T-helper 17 cell (primary cell): ENCODE measurements at regions not wholly inside any gene's neighbourhood (a gene's known extent, or its start where the extent isn't known, plus 50 kb on each side); places are given as distances from the start of the nearest gene placed in this dataset.

Experiments used
- ATAC-seq: fragments of 150-1000 bp; cut with Tn5 transposase; 2 replicates; pipeline ENCODE4 v1.10.0; 2021; ENCODE audit warnings: mild to moderate bottlenecking, moderate library complexity
- DNase-seq, 3 donors: peaks; one replicate each; pipeline versions ENCODE4 v3.0.0 to v3.0.0-alpha.2; 2020 to 2021
- H3K9me3 ChIP-seq: one replicate; pipeline ENCODE4 v1.7.0; 2013; ENCODE audit warnings: low read length, mild to moderate bottlenecking; ENCODE audit not compliant: control insufficient read depth, poor library complexity, severe bottlenecking
- H3K27ac Mint-ChIP-seq: one replicate; pipeline ENCODE4 v1.8.0; 2022; ENCODE audit warnings: mild to moderate bottlenecking, moderate library complexity, mixed read lengths
- H3K27me3 Mint-ChIP-seq: one replicate; pipeline ENCODE4 v1.8.0; 2022; ENCODE audit warnings: mixed read lengths
- H3K36me3 Mint-ChIP-seq: one replicate; pipeline ENCODE4 v1.8.0; 2022; ENCODE audit warnings: low read depth, mixed read lengths
- H3K4me1 Mint-ChIP-seq: one replicate; pipeline ENCODE4 v1.8.0; 2022; ENCODE audit warnings: mild to moderate bottlenecking, mixed read lengths
- H3K4me3 Mint-ChIP-seq: one replicate; pipeline ENCODE4 v1.8.0; 2022; ENCODE audit warnings: mild to moderate bottlenecking, moderate library complexity, mixed read lengths

DNA sequence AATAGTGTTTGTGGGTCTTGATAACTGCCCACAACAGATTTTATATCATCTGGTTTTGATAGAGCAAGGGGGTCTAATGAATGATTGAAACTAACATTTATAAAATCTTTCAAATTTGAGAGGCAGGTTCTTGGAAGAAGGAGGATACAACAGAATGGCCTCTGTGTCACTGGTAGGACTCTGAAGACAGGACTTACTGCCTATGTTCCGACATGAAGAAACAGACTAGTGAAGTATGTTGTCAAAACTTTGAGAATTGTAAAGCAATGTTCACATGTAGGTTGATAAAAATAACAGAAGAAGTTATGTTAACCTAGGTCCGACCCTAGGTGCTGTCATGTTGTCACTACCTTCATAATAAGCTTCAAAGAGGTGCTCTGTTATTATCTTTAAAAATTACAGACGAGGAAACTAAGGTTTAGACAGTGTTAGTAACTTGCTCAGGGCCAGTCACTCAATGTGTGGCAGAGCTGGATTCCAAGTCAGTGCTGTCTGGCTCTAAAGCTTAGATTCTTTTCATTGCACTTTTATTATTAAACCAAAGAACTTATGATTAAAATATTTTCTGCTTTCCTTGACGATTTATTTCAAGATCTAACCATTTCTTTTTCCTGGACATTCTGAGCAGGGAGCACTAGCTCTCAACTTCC lies 146.2 kb downstream of the RPIA start:
- peaks cover 2% of the 10 kb centered on the region for H3K36me3 Mint-ChIP-seq
- DNase-seq: no peak
- H3K9me3 ChIP-seq: no peaks in the 10 kb centered on the region
- no peaks in the 10 kb centered on the region for H3K4me1 Mint-ChIP-seq
- H3K4me3 Mint-ChIP-seq: no peak overlapping the region
- peak overlapping the region; percentile 75 for H3K27ac Mint-ChIP-seq
- ATAC-seq: no peak
- H3K27me3 Mint-ChIP-seq: peaks cover 35% of the 10 kb centered on the region

DNA sequence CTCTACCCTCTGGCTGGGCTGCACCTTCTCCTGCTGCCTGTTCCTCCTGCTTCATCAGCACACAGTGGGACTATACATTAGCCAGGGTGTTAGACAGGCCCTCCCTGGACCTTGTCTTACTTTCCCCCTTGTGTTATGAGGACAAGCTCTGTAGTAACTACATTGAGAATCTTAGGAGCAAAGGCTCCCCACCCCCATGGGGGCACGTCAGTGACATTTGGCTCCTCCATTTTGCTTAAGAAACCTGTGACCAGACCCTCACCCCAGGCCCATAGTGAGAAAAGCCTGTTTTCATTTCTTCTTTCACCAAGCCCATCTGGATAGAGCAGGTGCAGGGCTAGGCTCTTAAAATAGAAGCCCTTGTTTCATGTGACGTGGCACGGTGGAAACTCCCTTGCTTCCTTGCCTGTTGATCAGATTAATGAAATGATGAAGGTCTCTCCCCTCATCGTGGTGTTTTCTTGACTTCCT lies 146.7 kb downstream of the RPIA start:
- no peak for DNase-seq
- H3K27me3 Mint-ChIP-seq: peaks cover 34% of the 10 kb centered on the region
- H3K36me3 Mint-ChIP-seq: peaks cover 2% of the 10 kb centered on the region
- peak overlapping the region; percentile 75 for H3K27ac Mint-ChIP-seq
- peak; percentile 59 for ATAC-seq
- no peak overlapping the region for H3K4me3 Mint-ChIP-seq
- H3K9me3 ChIP-seq: no peaks in the 10 kb centered on the region
- no peaks in the 10 kb centered on the region for H3K4me1 Mint-ChIP-seq

GRCh38 chr2:88841224-88841929 lies 149.9 kb downstream of the RPIA start:
- peaks cover 54% of the 10 kb centered on the region for H3K27me3 Mint-ChIP-seq
- DNase-seq (no peak), ATAC-seq (no peak)
- H3K4me1 Mint-ChIP-seq: no peaks in the 10 kb centered on the region
- H3K4me3 Mint-ChIP-seq: no peak overlapping the region
- H3K27ac Mint-ChIP-seq: no peak overlapping the region
- H3K9me3 ChIP-seq: no peaks in the 10 kb centered on the region
- peaks cover 2% of the 10 kb centered on the region for H3K36me3 Mint-ChIP-seq

- Mint-ChIP-seq H3K27ac (no peak overlapping the region), H3K27me3 (peaks cover 52% of the 10 kb centered on the region)
- ATAC-seq: no peak
These were observed 151.4 kb downstream of the RPIA start for GRCh38 chr2:88842656-88843460.

DNA sequence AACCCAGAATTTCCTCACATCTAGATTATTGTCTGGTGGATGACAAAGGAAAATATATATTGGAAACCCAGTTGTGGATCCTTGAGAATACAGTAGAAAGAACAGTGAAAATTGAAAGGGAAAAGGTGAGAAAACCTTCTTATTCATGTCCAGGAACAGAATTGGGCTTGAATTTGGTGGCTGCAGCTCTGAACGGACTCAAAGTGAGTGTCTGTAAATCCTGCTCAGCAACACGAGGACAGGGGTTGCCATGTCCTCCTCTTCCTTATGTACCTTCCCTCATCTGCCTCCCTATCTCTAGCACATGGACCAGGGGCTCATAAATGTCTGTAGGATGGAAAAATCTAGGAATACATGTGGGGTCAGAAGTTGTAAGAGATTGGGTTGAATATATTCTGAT lies 152.2 kb downstream of the RPIA start:
- Mint-ChIP-seq H3K27ac (no peak overlapping the region), H3K4me1 (no peaks in the 10 kb centered on the region), H3K27me3 (peaks cover 49% of the 10 kb centered on the region), H3K36me3 (peaks cover 2% of the 10 kb centered on the region), H3K4me3 (no peak overlapping the region)
- no peaks in the 10 kb centered on the region for H3K9me3 ChIP-seq
- DNase-seq: no peak
- no peak for ATAC-seq

More at GRCh38 chr2:88842656-88843460, 151.4 kb downstream of the RPIA start:
- no peak overlapping the region for H3K4me3 Mint-ChIP-seq
- H3K4me1 Mint-ChIP-seq: no peaks in the 10 kb centered on the region
- no peak for DNase-seq
- peaks cover 2% of the 10 kb centered on the region for H3K36me3 Mint-ChIP-seq
- no peaks in the 10 kb centered on the region for H3K9me3 ChIP-seq

DNA sequence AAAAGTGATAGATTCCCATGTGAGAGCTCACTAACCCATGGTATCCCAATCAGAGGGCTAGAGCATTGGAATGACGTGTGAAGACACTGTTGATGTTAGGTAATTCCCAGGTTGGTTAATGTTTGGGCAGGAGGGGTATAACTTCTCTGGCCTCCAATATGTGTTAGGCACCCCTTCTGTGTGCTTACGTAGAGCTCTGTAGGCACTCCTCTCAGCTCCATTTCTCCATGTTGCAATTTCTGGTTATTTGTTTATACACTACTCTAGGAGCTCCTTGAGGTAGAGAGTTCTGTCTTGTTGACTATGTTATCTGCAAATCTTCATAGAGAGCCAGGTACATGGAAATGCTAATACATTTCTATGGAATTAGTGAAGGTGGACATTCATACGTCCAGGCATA lies 153.5 kb downstream of the RPIA start:
- H3K9me3 ChIP-seq: no peaks in the 10 kb centered on the region
- no peak overlapping the region for H3K4me3 Mint-ChIP-seq
- H3K36me3 Mint-ChIP-seq: no peaks in the 10 kb centered on the region
- H3K4me1 Mint-ChIP-seq: peaks cover 2% of the 10 kb centered on the region
- ATAC-seq: no peak
- H3K27me3 Mint-ChIP-seq: peaks cover 46% of the 10 kb centered on the region
- no peak overlapping the region for H3K27ac Mint-ChIP-seq
- no peak for DNase-seq

DNA sequence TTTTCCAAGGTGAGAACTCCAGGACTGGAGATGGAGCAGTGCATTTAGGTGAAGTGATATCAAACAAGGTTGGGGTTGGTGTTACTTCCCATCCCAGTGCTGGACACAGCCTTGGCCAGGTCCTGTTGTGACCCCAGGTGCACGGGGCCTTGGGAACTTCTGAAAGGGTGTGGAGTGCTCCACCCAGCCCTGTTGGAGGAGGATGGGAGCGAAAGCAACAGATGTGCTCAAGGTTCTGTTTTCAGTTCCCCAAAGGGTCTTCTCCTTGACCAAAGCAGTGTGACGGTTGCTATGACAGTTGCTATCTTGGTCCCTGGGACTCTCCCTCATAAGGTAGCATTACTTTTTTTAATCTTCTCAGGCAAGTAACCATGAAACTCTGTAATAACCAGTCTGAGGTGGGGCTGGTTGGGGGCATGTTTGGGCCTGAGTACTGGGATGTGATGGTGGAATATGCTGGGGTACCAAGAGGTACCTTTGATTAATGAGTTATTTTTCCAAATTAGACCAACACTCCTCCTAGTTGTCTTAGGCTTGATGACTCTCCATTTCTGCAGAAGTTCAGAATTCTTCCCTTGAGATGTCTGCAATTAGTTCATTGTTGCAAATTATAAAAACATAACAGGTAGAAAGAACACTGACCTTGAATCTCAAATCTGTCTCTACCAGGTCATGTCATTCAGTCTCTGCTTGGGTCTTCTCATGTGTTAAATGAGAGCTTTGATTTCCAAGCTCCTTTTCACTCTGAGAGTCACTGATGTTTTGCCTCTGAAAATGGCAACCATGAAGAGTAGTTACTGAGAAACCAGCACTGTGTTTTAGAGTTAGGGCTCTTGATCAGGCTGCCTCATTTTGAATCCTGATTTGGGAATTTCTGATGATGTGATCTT lies 154.5 kb downstream of the RPIA start:
- no peak for DNase-seq
- peak; percentile 71 for ATAC-seq
- H3K36me3 Mint-ChIP-seq: no peaks in the 10 kb centered on the region
- peaks cover 57% of the 10 kb centered on the region for H3K27me3 Mint-ChIP-seq
- H3K9me3 ChIP-seq: no peaks in the 10 kb centered on the region
- no peak overlapping the region for H3K27ac Mint-ChIP-seq
- no peak overlapping the region for H3K4me3 Mint-ChIP-seq
- peaks cover 2% of the 10 kb centered on the region for H3K4me1 Mint-ChIP-seq

GRCh38 chr2:88852753-88853402 lies 161.4 kb downstream of the RPIA start:
- no peaks in the 10 kb centered on the region for H3K36me3 Mint-ChIP-seq
- H3K27ac Mint-ChIP-seq: no peak overlapping the region
- peaks cover 74% of the 10 kb centered on the region for H3K27me3 Mint-ChIP-seq
- DNase-seq: no peak
- H3K4me1 Mint-ChIP-seq: peaks cover 2% of the 10 kb centered on the region
- no peak for ATAC-seq
- no peaks in the 10 kb centered on the region for H3K9me3 ChIP-seq
- no peak overlapping the region for H3K4me3 Mint-ChIP-seq

DNA sequence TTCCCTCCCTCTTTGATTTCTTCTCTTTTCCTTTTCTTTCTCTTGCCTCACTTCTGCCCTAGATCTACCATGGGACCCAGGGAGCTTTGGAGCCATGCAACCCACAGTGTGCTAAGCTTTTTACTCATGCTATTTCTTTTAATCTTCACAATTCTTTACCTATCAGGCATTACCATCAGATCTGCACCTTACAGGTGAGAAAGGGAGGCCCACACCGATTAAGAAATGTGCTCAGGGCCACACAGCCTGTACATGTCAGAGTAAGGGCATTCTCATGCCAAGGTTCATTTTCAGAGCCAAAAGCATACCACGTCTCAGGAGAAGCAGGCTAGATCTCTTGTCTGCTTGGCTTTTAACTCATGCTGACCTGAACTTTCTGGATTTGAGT lies 161.9 kb downstream of the RPIA start:
- no peak overlapping the region for H3K4me3 Mint-ChIP-seq
- H3K27me3 Mint-ChIP-seq: peaks cover 75% of the 10 kb centered on the region
- H3K9me3 ChIP-seq: no peaks in the 10 kb centered on the region
- no peak overlapping the region for H3K27ac Mint-ChIP-seq
- H3K36me3 Mint-ChIP-seq: no peaks in the 10 kb centered on the region
- DNase-seq (no peak), ATAC-seq (no peak)
- H3K4me1 Mint-ChIP-seq: peaks cover 2% of the 10 kb centered on the region

DNA sequence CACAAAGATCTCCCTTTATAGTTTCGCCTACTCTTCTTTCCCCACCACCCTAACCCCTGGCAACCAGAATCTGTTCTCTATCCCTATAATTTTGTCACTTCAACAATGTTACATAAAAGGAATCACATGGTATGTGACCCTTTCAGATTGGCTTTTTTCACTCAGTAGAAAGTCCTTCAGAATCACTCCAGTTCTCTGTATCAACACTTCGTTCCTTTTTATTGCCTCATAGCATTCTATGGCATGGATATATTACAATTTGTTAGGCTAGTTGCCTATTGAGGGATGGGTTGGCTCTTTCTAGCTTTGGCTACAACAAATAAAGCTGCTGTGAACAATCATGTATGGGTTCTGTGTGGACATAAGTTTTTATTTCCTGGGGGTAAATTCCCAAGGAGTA lies 163.1 kb downstream of the RPIA start:
- no peak overlapping the region for H3K27ac Mint-ChIP-seq
- peaks cover 73% of the 10 kb centered on the region for H3K27me3 Mint-ChIP-seq
- peaks cover 2% of the 10 kb centered on the region for H3K4me1 Mint-ChIP-seq
- H3K36me3 Mint-ChIP-seq: no peaks in the 10 kb centered on the region
- DNase-seq (no peak), ATAC-seq (no peak)
- H3K9me3 ChIP-seq: no peaks in the 10 kb centered on the region
- no peak overlapping the region for H3K4me3 Mint-ChIP-seq

DNA sequence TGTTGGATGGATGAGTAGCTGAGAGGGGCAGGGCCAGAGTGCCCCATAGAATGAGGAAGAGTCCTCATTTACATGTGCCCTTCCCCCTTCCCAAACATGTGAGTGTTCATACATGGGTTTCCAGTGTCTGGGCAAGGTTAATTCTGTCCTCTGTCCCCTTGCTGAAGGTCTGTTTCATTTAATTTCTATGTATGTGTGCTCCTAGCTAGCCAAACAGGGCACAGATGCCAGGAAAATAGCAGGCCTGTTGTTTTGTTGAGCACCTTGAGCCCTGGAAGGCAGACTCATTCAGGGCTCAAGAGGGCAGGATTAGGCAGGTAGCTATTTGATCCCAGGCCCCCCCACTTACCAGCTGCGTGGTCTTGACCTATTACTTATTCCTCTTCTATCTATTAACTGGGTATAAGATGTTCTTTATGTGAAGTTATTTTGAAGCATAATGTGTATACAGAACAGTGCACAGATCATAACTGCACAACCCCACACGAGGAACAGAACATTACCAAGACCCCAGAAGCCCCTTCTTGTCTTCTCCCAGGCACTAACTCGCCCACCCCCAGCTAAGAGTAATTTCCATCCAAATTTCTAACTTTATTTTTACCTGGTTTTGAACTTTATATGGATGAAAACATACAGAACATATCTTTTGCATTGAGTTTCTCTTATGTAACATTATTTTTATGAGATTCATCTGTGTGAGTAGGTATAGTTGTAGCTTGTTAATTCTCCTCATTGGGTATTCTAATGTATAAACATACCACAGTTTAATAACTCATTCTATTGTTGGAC lies 164.3 kb downstream of the RPIA start:
- H3K4me1 Mint-ChIP-seq: no peaks in the 10 kb centered on the region
- H3K36me3 Mint-ChIP-seq: peaks cover under 1% of the 10 kb centered on the region
- ATAC-seq (peak; percentile 32), DNase-seq (no peak)
- H3K9me3 ChIP-seq: no peaks in the 10 kb centered on the region
- H3K27me3 Mint-ChIP-seq: peaks cover 72% of the 10 kb centered on the region
- H3K27ac Mint-ChIP-seq: no peak overlapping the region
- no peak overlapping the region for H3K4me3 Mint-ChIP-seq
